Uterus (tissue), 2 donors: ENCODE measurements at regions not wholly inside any gene's neighbourhood (a gene's known extent, or its start where the extent isn't known, plus 50 kb on each side); places are given as distances from the start of the nearest gene placed in this dataset.

Experiments
- CTCF ChIP-seq, 4 experiments: fragments of 200-600 bp in 2 of 4; fragments of 450-650 bp in 2 of 4; sonication (generic) in 2 of 4; IDR thresholded peaks; one replicate each; pipeline ENCODE4 v1.5.1; 2016 to 2019; ENCODE audit warnings: antibody characterized with exemption in 4 of 4, mild to moderate bottlenecking in 2 of 4, moderate library complexity in 1 of 4
- POLR2A ChIP-seq, 2 donors: fragments of 450-650 bp; IDR thresholded peaks; one replicate each; pipeline ENCODE4 v1.6.1; 2016; ENCODE audit warnings: antibody characterized with exemption in 2 of 2, mild to moderate bottlenecking in 1 of 2, moderate library complexity in 1 of 2

GRCh38 chr1:168437821-168438220 lies 106.0 kb downstream of the XCL2 start:
- TF ChIP-seq CTCF (IDR thresholded peaks at IDR 0.05): no peak
- no peak for TF ChIP-seq POLR2A (IDR thresholded peaks at IDR 0.05)
